Transverse colon (tissue), 4 donors: ENCODE measurements at regions not wholly inside any gene's neighbourhood (a gene's known extent, or its start where the extent isn't known, plus 50 kb on each side); places are given as distances from the start of the nearest gene placed in this dataset.

Experiments
- CTCF ChIP-seq, 5 experiments: fragments of 200-600 bp in 3 of 5; fragments of 450-650 bp in 2 of 5; sonication (generic) in 3 of 5; IDR thresholded peaks; 1 replicate in 2 of 5; 2 replicates in 3 of 5; pipeline ENCODE4 v1.5.1; 2016 to 2017; ENCODE audit warnings: antibody characterized with exemption in 5 of 5, inconsistent platforms in 3 of 5, mild to moderate bottlenecking in 2 of 5, moderate library complexity in 1 of 5
- EP300 ChIP-seq: sonication (generic); formaldehyde crosslinking; IDR thresholded peaks from one replicate; pipeline ENCODE4 v1.6.1; 2017; ENCODE audit warnings: antibody characterized with exemption, low read depth
- POLR2A ChIP-seq: fragments of 450-650 bp; IDR thresholded peaks from one replicate; pipeline ENCODE4 v1.6.1; 2016; ENCODE audit warnings: antibody characterized with exemption, mild to moderate bottlenecking, moderate library complexity
- POLR2AphosphoS5 ChIP-seq, 3 donors: sonication (generic); formaldehyde crosslinking; IDR thresholded peaks; one replicate each; pipeline ENCODE4 v1.6.1; 2016; ENCODE audit warnings: antibody characterized with exemption in 3 of 3

- TF ChIP-seq POLR2A: no peak
- TF ChIP-seq CTCF (IDR thresholded peaks at IDR 0.05): no peak
- no peak for TF ChIP-seq EP300
- TF ChIP-seq POLR2AphosphoS5 (IDR thresholded peaks at IDR 0.05): no peak
Observed at GRCh38 chr4:34891892-34892291, 1352.4 kb downstream of the ARAP2 start.
